H1 (cell line): ENCODE measurements at regions not wholly inside any gene's neighbourhood (a gene's known extent, or its start where the extent isn't known, plus 50 kb on each side); places are given as distances from the start of the nearest gene placed in this dataset.

ENCODE experiments used
- CTCF ChIA-PET: fragments of 300-600 bp; sonication (Branson Sonifier 250); formaldehyde crosslinking; loops from one replicate; lab custom pipeline; 2021; ENCODE audit not compliant: partially characterized antibody; lab: Charles Lee
- POLR2A ChIA-PET: fragments of 300-600 bp; sonication (Branson Sonifier 250); formaldehyde crosslinking; loops from one replicate; lab custom pipeline; 2021; ENCODE audit warnings: inconsistent platforms; ENCODE audit not compliant: partially characterized antibody; lab: Charles Lee
- DNase-seq, 2 experiments: peaks; one replicate each; pipeline versions ENCODE4 v3.0.0 to v3.0.0-alpha.2; 2010 to 2022; ENCODE audit warnings: low spot score in 2 of 2, low read depth in 1 of 2, mixed read lengths in 1 of 2
- FAIRE-seq: peaks from 2 replicates; lab custom pipeline; 2011; peaks lifted over from hg19 to GRCh38; lab: Jason Lieb, UNC
- H2AFZ ChIP-seq: 2 replicates; pipeline ENCODE4 v1.8.1; 2012; ENCODE audit warnings: low read length, inconsistent platforms
- H2AK5ac ChIP-seq: 2 replicates; pipeline ENCODE4 v1.6.1; 2013; ENCODE audit warnings: low read depth, low read length
- H2BK120ac ChIP-seq: replicated peaks from 2 replicates; pipeline ENCODE3; 2013; ENCODE audit warnings: low read depth, low read length, inconsistent platforms
- H2BK12ac ChIP-seq: 2 replicates; pipeline ENCODE4 v1.6.1; 2013; ENCODE audit warnings: low read depth, low read length
- H2BK15ac ChIP-seq: 2 replicates; pipeline ENCODE4 v1.6.1; 2013; ENCODE audit warnings: low read length
- H2BK20ac ChIP-seq: 2 replicates; pipeline ENCODE4 v1.6.1; 2013; ENCODE audit warnings: low read length
- H2BK5ac ChIP-seq: 2 replicates; pipeline ENCODE4 v1.6.1; 2013; ENCODE audit warnings: low read depth, low read length
- H3K14ac ChIP-seq: 2 replicates; pipeline ENCODE4 v1.6.1; 2013; ENCODE audit warnings: inconsistent platforms; ENCODE audit not compliant: insufficient read length
- H3K18ac ChIP-seq: 2 replicates; pipeline ENCODE4 v1.6.1; 2013; ENCODE audit warnings: low read length; ENCODE audit errors: extremely low read depth
- H3K23ac ChIP-seq: 2 replicates; pipeline ENCODE4 v1.6.1; 2013; ENCODE audit warnings: inconsistent platforms; ENCODE audit not compliant: insufficient read length
- H3K23me2 ChIP-seq: 2 replicates; pipeline ENCODE4 v1.6.1; 2013; ENCODE audit warnings: low read depth, low read length
- H3K27ac ChIP-seq: 2 replicates; pipeline ENCODE4 v1.6.1; 2011; ENCODE audit warnings: low read depth, low read length, inconsistent platforms
- H3K27me3 ChIP-seq, 4 experiments: replicated peaks in 1 of 4; 1 replicate in 1 of 4; 2 replicates in 3 of 4; pipeline versions ENCODE4 v1.6.1 to v1.8.1; 2011 to 2013; ENCODE audit warnings: low read length in 3 of 4, mild to moderate bottlenecking in 3 of 4, inconsistent platforms in 2 of 4, mixed read lengths in 2 of 4, moderate library complexity in 1 of 4; ENCODE audit not compliant: control insufficient read depth in 3 of 4, insufficient read depth in 3 of 4; ENCODE audit errors: extremely low read depth in 1 of 4
- H3K36me3 ChIP-seq, 4 experiments: 2 replicates each; pipeline versions ENCODE4 v1.6.1 to v1.8.1; 2011 to 2013; ENCODE audit warnings: mild to moderate bottlenecking in 4 of 4, low read length in 3 of 4, moderate library complexity in 2 of 4, control low read depth in 1 of 4, inconsistent platforms in 1 of 4; ENCODE audit not compliant: insufficient read depth in 4 of 4, control insufficient read depth in 2 of 4
- H3K4ac ChIP-seq: replicated peaks from 2 replicates; pipeline ENCODE3; 2013; ENCODE audit warnings: low read length, low read depth, mixed read lengths, inconsistent platforms; ENCODE audit not compliant: insufficient read length
- H3K4me1 ChIP-seq, 4 experiments: replicated peaks in 1 of 4; 1 replicate in 1 of 4; 2 replicates in 3 of 4; pipeline versions ENCODE4 v1.6.1 to v1.8.1; 2011 to 2013; ENCODE audit warnings: low read length in 3 of 4, inconsistent platforms in 2 of 4, mixed read lengths in 1 of 4; ENCODE audit not compliant: insufficient read depth in 4 of 4, control insufficient read depth in 3 of 4
- H3K4me2 ChIP-seq, 2 experiments: 2 replicates each; pipeline versions ENCODE4 v1.6.1 to v1.8.1; 2011 to 2013; ENCODE audit warnings: low read depth in 2 of 2, low read length in 2 of 2, control low read depth in 1 of 2, inconsistent platforms in 1 of 2, mild to moderate bottlenecking in 1 of 2; ENCODE audit not compliant: insufficient read depth in 1 of 2
- H3K4me3 ChIP-seq, 4 experiments: fragments of 200-600, 300-600 bp in 1 of 4; sonication (generic), shearing (Covaris generic), sonication (Bioruptor Twin) in 1 of 4; 2 replicates each; pipeline versions ENCODE4 v1.5.1 to v1.8.1; 2011 to 2016; ENCODE audit warnings: low read length in 4 of 4, low read depth in 3 of 4, control low read depth in 2 of 4, inconsistent platforms in 2 of 4, mild to moderate bottlenecking in 2 of 4, mixed read lengths in 1 of 4, moderate library complexity in 1 of 4; ENCODE audit not compliant: insufficient read depth in 2 of 4; ENCODE audit errors: extremely low read depth in 1 of 4
- H3K56ac ChIP-seq: replicated peaks from 2 replicates; pipeline ENCODE3; 2013; ENCODE audit warnings: low read depth, mild to moderate bottlenecking, mixed read lengths, low read length, inconsistent platforms; ENCODE audit not compliant: insufficient read length
- H3K79me1 ChIP-seq: 2 replicates; pipeline ENCODE4 v1.6.1; 2013; ENCODE audit warnings: low read depth, low read length, control low read depth
- H3K79me2 ChIP-seq, 2 experiments: 2 replicates each; pipeline versions ENCODE4 v1.6.1 to v1.8.1; 2012 to 2013; ENCODE audit warnings: low read length in 2 of 2, mild to moderate bottlenecking in 2 of 2, inconsistent platforms in 1 of 2; ENCODE audit not compliant: insufficient read depth in 2 of 2, control insufficient read depth in 1 of 2
- H3K9ac ChIP-seq, 4 experiments: replicated peaks in 1 of 4; 1 replicate in 1 of 4; 2 replicates in 3 of 4; pipeline versions ENCODE4 v1.6.1 to v1.8.1; 2011 to 2013; ENCODE audit warnings: low read depth in 3 of 4, low read length in 3 of 4, control low read depth in 2 of 4, mild to moderate bottlenecking in 2 of 4, moderate library complexity in 2 of 4, inconsistent platforms in 1 of 4; ENCODE audit errors: extremely low read depth in 1 of 4
- H3K9me3 ChIP-seq, 2 experiments: 2 replicates each; pipeline versions ENCODE4 v1.6.1 to v1.8.1; 2012 to 2013; ENCODE audit warnings: mild to moderate bottlenecking in 2 of 2, moderate library complexity in 2 of 2, control low read depth in 1 of 2, inconsistent platforms in 1 of 2, low read depth in 1 of 2, low read length in 1 of 2, mixed read lengths in 1 of 2; ENCODE audit not compliant: insufficient read depth in 2 of 2
- H4K20me1 ChIP-seq, 2 experiments: replicated peaks in 1 of 2; 2 replicates each; pipeline versions ENCODE3 to v1.8.1; 2011 to 2013; ENCODE audit warnings: inconsistent platforms in 2 of 2, low read length in 2 of 2, mild to moderate bottlenecking in 1 of 2; ENCODE audit not compliant: insufficient read depth in 2 of 2, control insufficient read depth in 1 of 2
- H4K5ac ChIP-seq: 2 replicates; pipeline ENCODE4 v1.6.1; 2013; ENCODE audit warnings: low read length, low read depth, mixed read lengths, inconsistent platforms; ENCODE audit not compliant: insufficient read length
- H4K8ac ChIP-seq: 2 replicates; pipeline ENCODE4 v1.8.0; 2013; ENCODE audit warnings: mild to moderate bottlenecking, moderate library complexity, low read length, inconsistent platforms; ENCODE audit not compliant: insufficient read depth; ENCODE audit errors: extremely low read depth
- H4K91ac ChIP-seq: replicated peaks from 2 replicates; pipeline ENCODE3; 2013; ENCODE audit warnings: low read length, mixed read lengths, inconsistent platforms; ENCODE audit not compliant: insufficient read length
- ATF3 ChIP-seq: IDR thresholded peaks from 2 replicates; pipeline ENCODE4 v1.6.1; 2011; ENCODE audit warnings: low read depth, mild to moderate bottlenecking, low read length; ENCODE audit not compliant: insufficient read depth
- CTCF ChIP-seq, 3 experiments: IDR thresholded peaks; 1 replicate in 2 of 3; 2 replicates in 1 of 3; pipeline versions ENCODE4 v1.5.1 to v1.6.1; 2011; ENCODE audit warnings: low read length in 3 of 3, mild to moderate bottlenecking in 3 of 3, inconsistent platforms in 2 of 3, low read depth in 1 of 3, moderate library complexity in 1 of 3; ENCODE audit not compliant: insufficient read depth in 1 of 3; ENCODE audit errors: control extremely low read depth in 1 of 3
- EZH2 ChIP-seq: fragments of 200-600 bp; sonication (generic); IDR thresholded peaks from 2 replicates; pipeline ENCODE4 v1.7.1; 2012; ENCODE audit warnings: low read depth, mild to moderate bottlenecking, moderate library complexity, low read length, inconsistent platforms; ENCODE audit not compliant: severe bottlenecking
- SRF ChIP-seq: IDR thresholded peaks from 2 replicates; pipeline ENCODE4 v1.6.1; 2011; ENCODE audit warnings: mild to moderate bottlenecking, low read depth, low read length, moderate library complexity
- TEAD4 ChIP-seq: IDR thresholded peaks from 2 replicates; pipeline ENCODE4 v1.6.1; 2012; ENCODE audit warnings: low read depth, low read length, inconsistent platforms, mixed read lengths
- YY1 ChIP-seq: IDR thresholded peaks from 2 replicates; pipeline ENCODE4 v1.6.1; 2011; ENCODE audit warnings: low read depth, mild to moderate bottlenecking, low read length
- ZNF274 ChIP-seq: IDR thresholded peaks from 2 replicates; pipeline ENCODE4 v1.7.0; 2012; ENCODE audit warnings: low read length, borderline replicate concordance; ENCODE audit errors: extremely low read depth
- WGBS, 2 experiments: shearing (Covaris generic) in 1 of 2; methylation state at CpG; one replicate each; pipeline versions ENCODE4 v1.1.6 to v1.1.7; 2013 to 2015; ENCODE audit warnings: low lambda C conversion rate in 2 of 2, mixed read lengths in 2 of 2, inconsistent platforms in 1 of 2, low coverage in 1 of 2, missing lambda C conversion rate in 1 of 2; ENCODE audit not compliant: insufficient replicate concordance in 2 of 2, insufficient coverage in 1 of 2, insufficient read length in 1 of 2; ENCODE audit errors: extremely low coverage in 1 of 2, missing lambda C conversion rate in 1 of 2; 5-methylcytosine and 5-hydroxymethylcytosine counted together

GRCh38 chr6:45795678-45796077 lies 220.0 kb downstream of the CLIC5 start:
- no peak overlapping the region for H3K4ac ChIP-seq
- no peak overlapping the region for H3K14ac ChIP-seq
- H2BK120ac ChIP-seq, result no peak overlapping the region
- no peak for DNase-seq
- 84% methylated on average over 3 of the region's 3 CpGs; no CpG with 5 or more reads in 1 of the 2 experiments for WGBS, 2 experiments
- no peak overlapping the region for H3K23ac ChIP-seq
- peaks cover 6% of the 10 kb centered on the region; the same call in 1 of the 2 replicates for H3K23me2 ChIP-seq
- no peak overlapping the region for H4K8ac ChIP-seq
- POLR2A ChIA-PET, result no interaction called here
- CTCF ChIA-PET, result interaction anchor here (0.7 to 2.4 kb wide), 6 partner anchors 11 to 1320 kb away, joined by 3 to 17 read pairs (median 3); no protein-coding TSS in a partner anchor
- H2BK15ac ChIP-seq, result no peak overlapping the region
- no peak overlapping the region for H2BK5ac ChIP-seq
- H3K79me2 ChIP-seq, result no peaks in the 10 kb centered on the region
- H3K4me2 ChIP-seq, result no peak overlapping the region
- H3K4me1 ChIP-seq, result no peaks in the 10 kb centered on the region
- H3K79me1 ChIP-seq, result no peaks in the 10 kb centered on the region
- H3K4me3 ChIP-seq, result no peak overlapping the region
- H2AK5ac ChIP-seq, result no peak overlapping the region
- H3K9ac ChIP-seq, result no peak overlapping the region
- no peaks in the 10 kb centered on the region for H3K9me3 ChIP-seq
- no peaks in the 10 kb centered on the region; a peak in 1 of 7 replicates for H3K27me3 ChIP-seq
- no peak overlapping the region for H2BK12ac ChIP-seq
- FAIRE-seq, result no peak
- no peaks in the 10 kb centered on the region for H3K36me3 ChIP-seq
- no peak overlapping the region for H4K91ac ChIP-seq
- H3K27ac ChIP-seq, result no peak overlapping the region
- H3K18ac ChIP-seq, result no peak overlapping the region
- no peak overlapping the region for H2BK20ac ChIP-seq
- no peak overlapping the region for H3K56ac ChIP-seq
- H2AFZ ChIP-seq, result no peak overlapping the region
- H4K20me1 ChIP-seq, result no peaks in the 10 kb centered on the region
- no peak overlapping the region for H4K5ac ChIP-seq
- TF ChIP-seq EZH2 (no peak), SRF (no peak), ZNF274 (no peak), YY1 (no peak), CTCF (IDR thresholded peaks at IDR 0.05; ENCODE audit: control extremely low read depth in 1 of 3, insufficient read depth in 1 of 3, low read depth in 1 of 3, low read length in 3 of 3) (no peak), TEAD4 (no peak), ATF3 (no peak)
